Tibial nerve (tissue), 4 donors: ENCODE measurements at regions not wholly inside any gene's neighbourhood (a gene's known extent, or its start where the extent isn't known, plus 50 kb on each side); places are given as distances from the start of the nearest gene placed in this dataset.

Experiments used
- DNase-seq, 2 donors: peaks; one replicate each; pipeline ENCODE4 v3.0.0-alpha.2; 2019; ENCODE audit warnings: low spot score in 2 of 2
- H3K27ac ChIP-seq, 4 donors: fragments of 200-600 bp; sonication (generic) in 3 of 4; one replicate each; pipeline ENCODE4 v1.5.1; 2017 to 2019; ENCODE audit warnings: mild to moderate bottlenecking in 1 of 4
- H3K27me3 ChIP-seq, 2 donors: fragments of 200-600 bp; sonication (generic) in 1 of 2; one replicate each; pipeline versions ENCODE4 v1.5.1 to v1.6.0; 2017 to 2019
- H3K36me3 ChIP-seq, 3 donors: fragments of 200-600 bp; sonication (generic); one replicate each; pipeline ENCODE4 v1.5.1; 2018 to 2019
- H3K4me1 ChIP-seq, 4 donors: fragments of 200-600 bp; sonication (generic) in 3 of 4; one replicate each; pipeline ENCODE4 v1.5.1; 2017 to 2019
- H3K4me3 ChIP-seq, 4 donors: fragments of 200-600 bp; sonication (generic) in 3 of 4; one replicate each; pipeline ENCODE4 v1.5.1; 2017 to 2019; ENCODE audit warnings: mild to moderate bottlenecking in 1 of 4, moderate library complexity in 1 of 4
- H3K9me3 ChIP-seq, 4 donors: fragments of 200-600 bp; sonication (generic) in 3 of 4; one replicate each; pipeline ENCODE4 v1.5.1; 2017 to 2019
- CTCF ChIP-seq, 5 experiments: fragments of 200-600 bp in 3 of 5; fragments of 450-650 bp in 2 of 5; sonication (generic) in 3 of 5; IDR thresholded peaks; one replicate each; pipeline ENCODE4 v1.5.1; 2016 to 2019; ENCODE audit warnings: antibody characterized with exemption in 5 of 5, mild to moderate bottlenecking in 3 of 5, moderate library complexity in 2 of 5
- EP300 ChIP-seq, 2 donors: sonication (generic); formaldehyde crosslinking; IDR thresholded peaks; one replicate each; pipeline ENCODE4 v1.6.1; 2017; ENCODE audit warnings: antibody characterized with exemption in 2 of 2, mild to moderate bottlenecking in 1 of 2
- POLR2A ChIP-seq, 2 donors: fragments of 450-650 bp; IDR thresholded peaks; one replicate each; pipeline ENCODE4 v1.6.1; 2017; ENCODE audit warnings: antibody characterized with exemption in 2 of 2, mild to moderate bottlenecking in 2 of 2, moderate library complexity in 2 of 2
- WGBS, 2 donors: methylation state at CpG; one replicate each; pipeline ENCODE4 v1.1.5; 2018; 5-methylcytosine and 5-hydroxymethylcytosine counted together

- no peak for DNase-seq
- no peak overlapping the region for H3K4me3 ChIP-seq
- peaks cover 0 to 11% (median 0%) of the 10 kb centered on the region in 4 donors for H3K4me1 ChIP-seq
- no peak overlapping the region for H3K27ac ChIP-seq
- no peaks in the 10 kb centered on the region for H3K36me3 ChIP-seq
- H3K27me3 ChIP-seq = no peaks in the 10 kb centered on the region
- 87 to 94% methylated on average over 2 of the region's 2 CpGs for WGBS, 2 donors
- peaks cover 0 to 19% (median 0%) of the 10 kb centered on the region in 4 donors for H3K9me3 ChIP-seq
- TF ChIP-seq POLR2A (IDR thresholded peaks at IDR 0.05) = no peak
Measured at GRCh38 chr17:69969897-69970296, 105.1 kb upstream of the KCNJ16 start.

- TF ChIP-seq CTCF (IDR thresholded peaks at IDR 0.05) (no peak), EP300 (IDR thresholded peaks at IDR 0.05) (no peak), POLR2A (IDR thresholded peaks at IDR 0.05) (no peak)
- Histone ChIP-seq H3K27ac (no peak overlapping the region), H3K4me1 (peaks cover 0 to 11% (median 0%) of the 10 kb centered on the region in 4 donors), H3K36me3 (no peaks in the 10 kb centered on the region), H3K27me3 (no peaks in the 10 kb centered on the region), H3K9me3 (peaks cover 0 to 9% (median 0%) of the 10 kb centered on the region in 4 donors), H3K4me3 (no peak overlapping the region)
- no peak for DNase-seq
- WGBS, 2 donors = 96 to 97% methylated on average over 1 of the region's 1 CpG
Measured at GRCh38 chr17:69972251-69972650, 102.8 kb upstream of the KCNJ16 start.

- H3K4me1 ChIP-seq = no peaks in the 10 kb centered on the region
- TF ChIP-seq CTCF (IDR thresholded peaks at IDR 0.05) (no peak), POLR2A (IDR thresholded peaks at IDR 0.05) (no peak), EP300 (IDR thresholded peaks at IDR 0.05) (no peak)
Measured at GRCh38 chr17:69975808-69976207, 99.2 kb upstream of the KCNJ16 start.

GRCh38 chr17:69978056-69978646 lies 96.9 kb upstream of the KCNJ16 start:
- H3K9me3 ChIP-seq = peaks cover 0 to 9% (median 0%) of the 10 kb centered on the region in 4 donors
- H3K4me1 ChIP-seq = no peaks in the 10 kb centered on the region
- TF ChIP-seq CTCF (IDR thresholded peaks at IDR 0.05) (no peak), POLR2A (IDR thresholded peaks at IDR 0.05) (no peak), EP300 (IDR thresholded peaks at IDR 0.05) (no peak)
- H3K27me3 ChIP-seq = no peaks in the 10 kb centered on the region
- H3K4me3 ChIP-seq = no peak overlapping the region
- H3K27ac ChIP-seq = no peak overlapping the region
- no peaks in the 10 kb centered on the region for H3K36me3 ChIP-seq
- 81 to 84% methylated on average over 1 of the region's 1 CpG for WGBS, 2 donors
- DNase-seq = no peak

More at GRCh38 chr17:69975808-69976207, 99.2 kb upstream of the KCNJ16 start:
- no peaks in the 10 kb centered on the region for H3K27me3 ChIP-seq
- H3K9me3 ChIP-seq = peaks cover 0 to 9% (median 0%) of the 10 kb centered on the region in 4 donors
- H3K4me3 ChIP-seq = no peak overlapping the region
- WGBS, 2 donors = 83 to 88% methylated on average over 1 of the region's 1 CpG
- H3K27ac ChIP-seq = no peak overlapping the region
- H3K36me3 ChIP-seq = no peaks in the 10 kb centered on the region
- DNase-seq = no peak

- WGBS, 2 donors = 71 to 82% methylated on average over 5 of the region's 5 CpGs
Measured at GRCh38 chr17:69981441-69981840, 93.6 kb upstream of the KCNJ16 start.

More at GRCh38 chr17:69981441-69981840, 93.6 kb upstream of the KCNJ16 start:
- Histone ChIP-seq H3K4me1 (no peaks in the 10 kb centered on the region), H3K9me3 (no peaks in the 10 kb centered on the region), H3K27me3 (no peaks in the 10 kb centered on the region), H3K4me3 (no peak overlapping the region), H3K36me3 (no peaks in the 10 kb centered on the region), H3K27ac (no peak overlapping the region)
- TF ChIP-seq POLR2A (IDR thresholded peaks at IDR 0.05) = no peak
- TF ChIP-seq EP300 (IDR thresholded peaks at IDR 0.05) = no peak
- no peak for TF ChIP-seq CTCF (IDR thresholded peaks at IDR 0.05)
- DNase-seq = no peak
